ENCODE measurements at regions not wholly inside any gene's neighbourhood (a gene's known extent, or its start where the extent isn't known, plus 50 kb on each side); places are given as distances from the start of the nearest gene placed in this dataset.

DNA sequence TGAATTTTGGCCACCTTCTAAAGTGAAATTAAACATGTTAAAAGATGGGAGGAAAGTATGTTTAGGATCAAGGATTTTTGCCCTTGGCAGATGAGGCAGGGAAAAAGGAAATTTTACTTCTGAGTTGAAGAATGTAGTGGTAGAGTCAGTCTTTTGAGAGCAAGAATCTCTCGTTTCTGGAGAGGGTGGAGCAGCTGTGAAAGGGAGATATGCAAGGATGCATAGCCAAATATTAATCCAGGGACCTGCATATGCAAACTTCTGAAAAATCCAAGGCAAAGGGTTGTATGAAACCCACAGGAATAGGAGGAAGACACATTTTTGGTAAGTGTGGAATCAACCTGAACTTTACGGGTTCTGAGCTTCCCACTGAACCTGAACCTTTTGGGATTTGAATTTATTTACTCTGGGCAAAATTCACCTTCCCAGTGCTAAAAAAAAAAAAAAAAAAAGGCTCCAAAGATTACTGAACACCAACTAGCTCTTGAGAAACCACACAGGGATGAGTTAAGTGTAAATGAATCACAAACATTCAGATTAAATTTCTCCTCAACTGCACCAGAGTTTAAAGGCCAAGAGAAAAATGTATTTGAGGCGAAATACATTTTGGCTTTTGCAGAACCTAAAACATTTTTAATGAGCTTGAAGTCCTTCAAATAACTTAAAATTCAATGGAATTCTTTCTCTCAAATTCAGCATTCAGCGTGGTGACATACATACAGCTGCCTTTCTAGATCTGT is 187.1 kb upstream of the CDKN3 start:
- no peak for DNase-seq (ENCODE audit: low spot score)

DNA sequence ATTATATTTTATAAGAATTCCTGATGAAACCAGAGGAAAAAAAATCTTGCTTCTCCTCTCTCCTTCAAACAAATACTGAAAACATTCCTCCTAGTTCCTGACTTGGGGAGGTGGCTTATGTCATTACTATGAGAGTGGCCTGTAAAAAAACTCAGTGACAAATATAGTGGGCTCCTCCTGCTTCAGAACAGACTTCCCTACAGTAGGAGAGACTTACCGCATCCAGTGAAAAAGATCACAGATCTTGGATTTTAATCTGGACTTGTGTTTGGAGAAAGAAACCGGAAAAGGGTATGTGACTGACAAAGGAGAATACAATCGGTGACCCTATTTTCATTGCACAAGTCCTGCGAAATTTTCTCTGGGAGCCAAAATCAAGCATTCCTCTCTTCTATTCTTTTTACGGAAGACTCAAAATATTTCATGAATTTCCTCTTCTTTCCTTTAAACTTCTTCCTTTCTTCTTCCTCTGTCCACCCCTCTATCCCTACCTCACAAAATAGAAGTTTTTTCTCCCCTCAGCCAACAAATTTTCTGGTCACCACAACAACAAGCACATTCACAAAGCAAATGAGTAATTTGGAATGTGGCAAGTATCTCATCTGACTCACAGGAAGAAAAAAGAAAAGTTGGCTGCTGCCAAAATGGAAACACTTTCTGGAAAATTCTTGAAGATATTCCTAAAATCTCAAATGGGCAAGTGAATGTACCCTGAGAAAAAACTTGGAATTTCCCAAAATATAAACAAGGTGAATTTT is 185.1 kb upstream of the CDKN3 start:
- DNase-seq (ENCODE audit: low spot score), result no peak

DNA sequence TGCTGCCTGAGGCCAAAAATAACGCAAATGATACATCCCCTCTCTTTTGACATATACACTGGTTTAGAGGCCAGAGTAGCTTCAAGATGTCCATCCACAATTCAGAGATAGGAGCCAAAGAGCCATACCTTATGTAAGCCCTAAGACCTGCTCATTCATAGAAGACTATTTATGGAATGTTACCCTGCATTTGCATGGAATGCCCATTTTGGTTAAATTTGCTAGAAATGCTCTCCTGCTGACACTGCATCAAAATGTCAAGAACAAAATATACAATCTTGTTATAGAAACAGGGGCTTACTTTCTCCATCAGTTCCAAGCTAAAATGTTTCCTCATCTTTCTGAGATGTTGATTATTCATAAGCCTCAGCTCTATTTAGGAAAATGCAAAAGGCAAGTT is 183.3 kb upstream of the CDKN3 start:
- DNase-seq (ENCODE audit: low spot score), result no peak

DNA sequence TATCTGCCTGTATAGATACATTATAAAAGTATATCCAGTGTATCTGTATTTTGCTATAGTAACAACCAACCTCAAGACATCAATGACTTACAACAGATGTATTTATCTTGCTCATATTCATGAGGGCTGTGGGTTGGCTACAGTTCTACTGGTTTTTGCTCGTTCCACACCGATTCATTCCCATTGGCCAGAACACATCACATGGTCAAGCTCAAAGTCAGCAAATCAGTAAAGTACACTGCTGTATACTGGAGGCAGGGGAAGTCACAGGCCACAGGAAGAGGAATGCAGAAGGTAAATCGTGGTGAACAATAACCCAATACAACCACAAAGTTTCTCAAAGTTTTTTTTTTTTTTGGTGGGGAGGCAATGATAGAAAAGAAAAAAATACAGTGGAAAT is 180.0 kb upstream of the CDKN3 start:
- DNase-seq (ENCODE audit: low spot score), result no peak

DNA sequence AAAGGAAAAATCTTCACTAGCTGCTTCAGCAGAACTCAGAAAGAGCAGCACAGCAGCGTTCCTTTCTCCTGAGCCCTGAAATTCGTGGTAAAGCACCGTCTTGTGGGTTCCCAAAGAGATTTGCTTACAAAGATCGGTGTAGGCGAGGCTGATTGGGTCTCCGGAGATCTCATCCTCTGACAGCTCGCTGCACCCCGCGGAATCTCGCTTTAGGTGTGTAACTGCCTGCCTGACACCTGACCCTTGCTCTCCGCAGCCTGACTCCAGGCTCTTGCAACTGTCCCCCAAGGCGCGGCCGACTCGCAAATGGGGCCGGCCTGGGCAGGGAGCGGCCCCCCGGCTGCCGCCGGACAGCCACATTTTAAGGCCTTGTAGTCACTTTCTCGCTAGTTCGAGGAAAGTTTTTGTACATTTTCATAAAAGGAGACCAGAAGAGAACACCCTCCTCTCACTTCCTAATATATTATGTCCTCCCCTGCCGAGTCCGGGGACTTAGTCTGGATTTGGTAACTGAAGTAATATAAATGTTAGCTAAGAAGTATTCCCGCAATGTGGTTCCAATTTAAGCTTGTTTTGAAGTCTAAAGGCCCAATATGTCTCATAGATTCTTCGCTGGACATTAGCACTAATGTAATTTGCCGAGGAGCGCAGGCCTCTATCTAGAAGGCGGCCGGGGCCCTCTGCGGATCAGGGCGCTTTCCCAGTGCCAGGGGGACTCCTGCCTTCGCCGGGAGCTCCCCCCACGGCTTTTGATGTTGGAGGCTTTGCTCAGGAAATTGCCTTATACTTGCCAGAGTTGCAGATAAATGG is 177.3 kb upstream of the CDKN3 start:
- no peak for DNase-seq (ENCODE audit: low spot score)

DNA sequence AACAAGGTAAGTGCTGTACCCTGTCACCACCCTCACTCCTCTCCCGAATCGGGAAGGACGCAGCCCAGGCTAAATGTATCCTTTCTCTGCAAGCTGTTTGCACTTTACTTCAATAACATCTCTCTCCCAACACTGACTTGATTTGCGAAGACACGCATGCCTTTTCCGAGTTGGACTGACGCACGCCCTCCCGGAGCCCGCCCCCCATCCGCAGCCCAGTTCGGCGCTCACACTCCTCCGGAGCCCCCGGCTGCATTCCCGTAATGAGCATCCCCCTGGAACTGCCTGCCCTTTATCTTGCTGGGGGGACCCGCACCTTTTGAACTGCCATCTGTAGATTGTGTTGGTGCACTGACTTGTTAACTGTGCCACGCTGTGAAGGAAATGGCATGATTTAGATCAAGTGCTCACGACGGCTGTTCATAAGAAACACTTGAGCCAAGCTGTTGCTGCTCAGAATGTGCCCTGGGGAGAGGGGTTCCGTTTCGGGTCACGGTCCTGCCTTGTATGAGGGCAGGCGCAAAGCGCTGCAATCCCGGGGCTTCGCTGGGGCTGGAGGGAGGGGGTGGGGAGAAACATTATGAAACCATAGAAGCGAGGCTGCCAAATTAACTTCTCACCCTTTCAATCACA is 176.6 kb upstream of the CDKN3 start:
- DNase-seq (ENCODE audit: low spot score), result peak; percentile 71

DNA sequence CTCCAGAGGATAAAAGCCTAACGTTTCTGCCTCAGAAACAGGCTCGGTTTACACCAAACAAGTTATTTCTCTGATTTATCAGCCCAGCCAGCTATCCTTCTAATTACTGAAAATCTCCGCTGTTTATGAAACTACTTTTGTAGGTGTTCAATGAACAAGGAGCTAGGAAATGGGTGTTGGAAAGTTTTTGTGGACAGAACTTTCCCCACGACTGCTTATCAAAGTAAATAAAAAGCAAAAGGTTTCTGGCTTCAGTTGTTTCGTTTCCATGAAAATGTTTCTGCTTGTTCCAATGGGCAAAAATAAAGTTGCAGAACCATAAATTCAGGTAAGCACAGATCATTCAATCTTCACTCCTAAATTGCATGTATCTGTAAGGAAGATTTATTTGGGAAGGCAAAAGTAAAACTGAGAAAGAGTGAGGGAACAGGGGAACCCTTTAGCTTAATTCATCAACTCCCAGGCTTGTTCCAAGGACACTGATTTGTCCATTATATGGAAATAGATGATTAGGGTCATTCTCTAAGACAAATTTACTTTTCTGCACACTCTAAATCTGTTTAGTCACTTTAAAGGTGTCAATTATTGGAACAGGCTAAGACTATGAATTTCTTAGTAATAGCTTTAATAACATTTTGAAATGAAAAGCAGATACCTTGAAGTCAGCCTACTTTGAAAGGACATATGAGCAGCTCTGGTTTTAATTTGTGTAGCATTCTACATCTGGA is 175.9 kb upstream of the CDKN3 start:
- DNase-seq (ENCODE audit: low spot score), result no peak

DNA sequence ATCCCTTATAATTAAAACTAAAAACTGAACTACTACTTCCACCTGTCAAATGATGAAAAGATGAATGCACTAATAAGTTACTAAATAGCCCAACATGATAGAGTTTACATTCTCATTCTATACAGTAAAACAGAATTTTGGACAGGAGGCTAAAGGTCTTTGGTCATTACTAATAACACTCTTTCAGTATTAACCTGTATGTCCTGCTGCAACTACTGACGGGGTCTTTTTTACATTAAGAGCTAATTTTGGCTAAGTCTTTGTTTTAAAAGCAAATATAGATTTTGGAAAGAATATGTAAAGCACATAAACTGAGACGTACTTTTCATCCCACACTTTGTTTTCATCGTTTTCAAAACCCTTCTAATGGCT is 175.4 kb upstream of the CDKN3 start:
- no peak for DNase-seq (ENCODE audit: low spot score)

DNA sequence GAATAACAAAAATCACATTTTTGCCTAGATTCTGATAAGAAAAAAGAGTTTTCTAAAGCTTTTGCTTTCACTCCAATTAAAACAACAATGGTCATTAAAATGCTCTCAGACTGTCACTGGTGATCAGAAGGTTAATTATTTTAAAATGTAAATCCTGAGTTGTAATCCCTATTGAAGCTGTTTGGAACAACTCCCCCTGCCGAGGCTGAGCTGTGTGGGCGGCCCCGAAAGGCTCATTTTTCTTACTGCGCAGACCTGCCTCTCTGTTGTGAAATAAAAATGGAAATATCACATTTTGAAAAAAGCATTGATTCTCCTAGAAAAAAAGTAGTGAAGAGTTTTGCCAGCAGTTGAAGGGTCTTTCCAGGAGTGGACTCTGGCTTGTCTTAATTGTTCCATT is 174.8 kb upstream of the CDKN3 start:
- no peak for DNase-seq (ENCODE audit: low spot score)

DNA sequence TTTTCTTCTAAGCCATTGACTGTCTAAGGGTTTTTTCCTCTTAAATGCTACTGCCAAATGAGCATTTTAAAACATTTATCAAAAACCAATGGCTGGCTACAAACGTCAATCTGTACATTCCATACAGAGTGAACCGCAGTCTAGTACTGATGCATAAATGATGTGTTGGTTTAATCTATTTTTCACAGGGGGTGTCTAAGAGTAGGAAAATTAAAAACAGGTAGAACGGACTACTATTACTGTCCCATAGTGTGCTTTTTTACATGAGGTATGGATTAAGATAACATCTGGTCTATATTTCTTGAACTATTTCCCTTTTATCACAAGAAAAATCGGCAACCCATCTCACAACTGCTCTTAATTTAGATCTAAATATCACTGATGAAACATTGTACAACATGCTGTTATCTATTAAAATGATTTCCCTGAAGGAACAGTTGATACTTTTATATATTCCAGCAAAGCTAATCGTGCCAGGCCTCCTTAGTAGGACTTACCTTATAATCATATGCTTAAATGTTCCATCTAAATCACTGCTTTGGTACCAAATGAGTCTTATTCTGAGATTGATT is 172.9 kb upstream of the CDKN3 start:
- DNase-seq (ENCODE audit: low spot score), result no peak

DNA sequence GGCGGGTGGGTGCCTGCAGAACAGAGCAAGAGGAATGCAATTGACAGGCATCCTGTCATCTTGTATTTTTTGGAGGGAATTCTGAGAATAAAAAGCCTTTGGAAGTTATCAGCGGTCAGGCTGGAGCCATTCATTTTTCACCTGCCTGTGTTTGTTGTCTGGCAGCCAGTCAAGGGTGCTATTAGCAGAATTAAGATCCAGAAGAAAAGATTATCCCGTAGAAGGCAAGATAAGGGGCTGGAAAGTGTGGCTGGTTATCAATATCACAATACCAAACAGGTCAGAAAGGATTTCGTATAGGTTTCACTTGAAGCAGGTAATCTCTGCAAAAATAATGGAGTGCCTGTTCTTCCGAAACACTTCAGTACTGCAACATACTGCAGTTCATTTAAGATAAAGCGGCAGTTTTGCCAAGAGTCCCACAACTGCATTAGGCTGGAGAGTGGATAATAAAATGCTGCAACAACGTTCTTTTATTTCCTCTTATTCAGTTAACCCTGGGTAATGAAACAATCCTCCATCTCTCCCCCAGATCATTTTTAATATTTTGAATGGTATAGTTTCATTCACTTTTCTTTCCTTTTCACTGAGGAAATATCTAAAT is 171.2 kb upstream of the CDKN3 start:
- DNase-seq (ENCODE audit: low spot score), result no peak

DNA sequence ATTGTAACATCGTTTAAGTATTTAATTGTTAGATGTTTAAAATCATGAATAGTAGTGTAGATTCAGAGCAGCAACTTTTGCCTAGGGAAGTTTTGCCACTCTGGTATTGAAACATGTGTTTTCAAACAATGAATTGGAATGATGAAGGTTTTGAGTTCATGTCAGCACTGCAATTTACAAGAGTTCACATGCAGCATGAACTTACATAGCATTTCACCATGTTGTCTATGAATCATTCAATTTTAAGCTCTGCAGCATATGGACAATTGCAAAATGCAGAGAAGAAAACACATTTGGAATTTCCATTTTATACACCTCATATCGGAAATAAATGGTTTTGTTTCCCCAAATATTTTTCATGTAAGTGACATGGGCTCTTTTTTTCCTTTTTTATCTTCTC is 170.7 kb upstream of the CDKN3 start:
- DNase-seq (ENCODE audit: low spot score), result no peak

DNA sequence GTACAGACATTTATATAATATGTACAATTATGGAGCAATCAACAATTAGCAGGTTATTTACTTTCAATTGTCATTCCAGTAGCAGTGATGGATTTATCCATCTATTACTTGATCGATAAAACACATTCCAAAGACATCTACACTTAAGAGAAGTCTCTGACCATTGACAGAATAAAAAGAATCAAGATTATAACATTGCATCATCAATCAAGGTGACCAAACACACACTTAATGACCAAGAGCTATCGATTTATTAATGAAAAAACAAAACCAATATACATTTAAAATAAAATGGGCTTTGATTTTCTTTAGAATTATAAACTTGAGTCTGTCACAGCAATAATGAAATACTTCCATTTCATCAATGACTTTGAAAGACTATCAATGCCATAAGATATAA is 170.2 kb upstream of the CDKN3 start:
- DNase-seq (ENCODE audit: low spot score), result no peak

DNA sequence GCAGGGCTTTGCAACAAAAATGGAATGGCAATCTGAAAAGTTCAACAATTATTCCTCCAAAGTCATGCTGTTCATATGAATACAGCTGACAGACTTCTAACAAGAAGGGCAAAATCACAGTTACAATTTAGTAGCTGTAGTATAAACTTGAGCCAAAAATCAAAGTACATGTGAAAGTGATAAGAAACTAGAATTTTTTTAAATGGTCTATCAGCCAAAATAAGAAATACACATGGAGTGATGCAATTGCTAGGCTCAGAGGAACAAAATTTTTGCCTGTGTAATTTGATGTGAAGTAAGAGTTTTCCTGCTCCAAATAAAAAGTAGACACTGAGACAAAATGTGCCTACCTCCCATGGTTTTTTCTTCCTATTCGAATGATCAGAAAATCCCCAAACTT is 167.7 kb upstream of the CDKN3 start:
- no peak for DNase-seq (ENCODE audit: low spot score)

DNA sequence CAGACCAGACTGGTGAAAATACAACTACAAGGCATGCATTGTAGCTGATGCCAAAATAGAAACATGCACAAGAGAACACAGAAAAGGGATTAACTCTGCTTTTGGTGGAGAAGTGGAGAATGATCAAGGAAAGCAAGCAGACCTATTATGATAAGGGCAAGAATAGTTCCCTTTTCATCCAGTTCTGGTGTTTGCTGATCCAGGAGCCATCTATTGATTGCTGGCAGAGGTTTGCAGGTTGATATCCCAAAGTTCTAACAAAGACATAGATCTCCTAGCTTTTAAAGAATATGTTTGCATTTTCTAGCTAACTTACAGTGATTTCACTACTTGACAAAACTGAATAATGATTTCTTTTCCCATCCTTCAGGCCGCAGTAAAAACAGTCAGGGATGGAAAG is 166.2 kb upstream of the CDKN3 start:
- DNase-seq (ENCODE audit: low spot score), result no peak

DNA sequence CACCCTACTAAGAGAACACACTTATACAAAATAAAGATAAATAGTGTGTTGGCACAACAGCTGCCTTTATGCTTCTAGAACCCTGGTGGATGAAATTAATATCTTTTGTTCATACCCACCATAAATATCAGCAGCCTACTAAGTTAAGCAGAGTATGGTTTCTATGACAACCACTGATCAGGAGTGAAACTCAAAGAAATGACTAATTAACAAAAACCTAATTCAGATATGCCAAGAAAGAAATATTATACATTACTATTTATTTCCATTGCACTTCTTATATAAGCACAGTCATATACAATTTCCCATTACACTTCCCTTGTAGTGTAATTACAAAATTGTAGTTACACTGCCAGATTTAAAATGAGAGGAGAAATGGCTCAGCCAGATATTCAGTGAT is 164.1 kb upstream of the CDKN3 start:
- DNase-seq (ENCODE audit: low spot score), result no peak

DNA sequence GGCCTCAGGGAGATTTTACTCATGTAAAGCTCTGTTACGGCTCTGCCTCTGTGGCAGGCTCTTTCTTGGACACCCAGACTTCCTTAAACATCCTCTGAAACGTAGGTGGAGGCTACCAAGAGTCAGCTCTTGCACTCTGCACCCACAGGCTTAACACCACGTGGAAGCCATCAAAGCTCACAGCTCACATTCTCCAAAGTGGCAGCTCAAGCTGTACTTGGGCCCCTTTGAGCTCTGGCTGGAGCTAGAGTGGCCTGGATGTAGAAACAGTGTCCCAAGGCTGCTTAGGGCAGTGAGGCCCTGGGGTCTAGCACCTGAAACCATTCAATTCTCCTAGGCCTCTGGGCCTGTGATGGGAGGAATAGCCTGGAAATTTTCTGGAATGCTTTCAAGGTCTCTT is 155.3 kb upstream of the CDKN3 start:
- no peak for DNase-seq (ENCODE audit: low spot score)

DNA sequence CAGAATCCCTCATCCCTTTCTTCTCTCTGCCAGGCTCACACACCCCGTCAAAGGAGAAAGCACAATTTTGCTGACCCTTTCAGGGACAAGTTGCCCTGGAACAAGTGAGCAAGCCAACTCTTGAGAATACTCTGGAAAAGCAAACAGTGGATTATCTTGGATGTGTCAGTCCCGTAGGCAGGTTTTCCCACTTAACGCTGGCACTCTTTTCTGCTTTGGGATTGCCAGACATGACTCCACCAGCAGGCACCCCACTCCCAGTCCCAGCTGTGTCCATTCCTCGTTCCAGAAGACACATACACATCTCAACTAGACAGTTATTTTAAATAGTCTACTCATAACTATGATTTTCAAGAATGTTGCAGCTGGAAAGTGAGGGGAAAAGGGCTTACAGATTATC is 145.5 kb upstream of the CDKN3 start:
- DNase-seq (ENCODE audit: low spot score), result no peak

DNA sequence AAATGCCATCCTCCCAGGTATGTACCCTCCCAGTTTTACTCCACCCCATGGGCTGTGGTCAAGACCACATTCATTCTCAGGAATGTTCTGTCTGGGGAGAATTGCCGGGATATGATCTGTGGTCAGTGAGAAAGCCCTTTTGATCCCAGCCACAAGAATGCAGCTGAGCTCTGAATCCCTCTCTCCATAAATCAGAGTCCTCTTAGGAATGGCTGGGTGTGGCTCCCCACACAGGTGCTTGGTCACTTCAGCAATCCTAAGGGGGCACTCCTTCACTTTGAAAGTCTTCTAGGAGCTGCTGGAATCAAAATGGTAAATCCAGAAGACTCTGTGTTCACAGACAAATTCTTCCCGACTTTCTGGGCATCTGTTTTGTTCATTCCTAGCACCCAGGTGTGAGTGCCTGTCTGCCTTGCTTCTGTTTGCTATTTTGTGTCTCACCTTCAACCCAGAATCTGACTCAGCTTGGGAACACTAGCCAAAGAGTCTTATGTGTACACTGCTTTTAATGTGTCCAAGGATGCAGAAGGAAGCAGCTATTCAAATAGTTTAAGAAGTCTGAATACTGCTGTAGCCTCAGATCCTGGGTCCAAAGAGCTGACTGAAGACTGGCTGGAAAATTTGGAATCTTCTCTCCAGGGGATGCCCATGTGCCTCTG is 144.6 kb upstream of the CDKN3 start:
- DNase-seq (ENCODE audit: low spot score), result no peak

DNA sequence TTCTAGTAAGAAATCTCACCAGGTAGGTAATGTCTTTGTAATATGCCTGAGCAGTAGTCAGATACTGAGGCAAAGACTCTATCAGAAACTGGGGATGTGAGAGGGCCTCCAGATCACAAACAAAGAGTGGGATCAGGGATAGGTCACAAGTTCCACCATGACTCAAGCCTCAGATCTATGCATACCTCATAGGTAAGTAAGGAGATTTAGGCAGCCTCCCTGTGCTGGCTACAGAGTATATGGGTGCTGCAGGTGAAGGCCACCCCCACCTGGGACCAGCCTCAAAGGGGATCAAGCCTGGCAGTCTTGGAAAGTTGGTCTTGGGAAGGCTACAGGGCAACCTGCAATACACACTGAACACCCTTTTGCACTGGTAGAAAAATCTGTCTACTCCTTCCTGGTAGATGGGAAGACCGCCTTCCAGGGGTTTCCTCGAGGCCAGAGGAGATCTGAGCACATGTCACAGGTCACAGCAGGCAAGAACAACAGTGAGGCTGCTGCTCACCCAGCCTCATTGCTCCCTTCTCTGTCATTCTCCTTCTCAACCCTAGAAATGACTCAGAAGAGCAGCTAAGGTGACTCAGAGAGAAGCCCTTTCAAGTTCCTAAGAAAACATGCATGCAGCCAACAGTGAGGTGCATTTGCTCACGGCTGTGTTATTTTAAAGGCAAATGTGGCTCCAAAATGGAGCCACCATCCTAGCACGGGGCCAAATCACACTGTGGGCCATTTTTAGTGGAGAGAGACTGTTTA is 143.4 kb upstream of the CDKN3 start:
- DNase-seq (ENCODE audit: low spot score), result no peak
